HG03342 (cell line): ENCODE measurements at regions not wholly inside any gene's neighbourhood (a gene's known extent, or its start where the extent isn't known, plus 50 kb on each side); places are given as distances from the start of the nearest gene placed in this dataset.

Experiments
- ATAC-seq: cut with Tn5 transposase; IDR thresholded peaks from one replicate; pipeline ENCODE4 v1.9.1; 2021; ENCODE audit warnings: mild to moderate bottlenecking, moderate library complexity; ENCODE audit not compliant: unreplicated experiment

GRCh38 chr4:146029939-146030710 lies 91.5 kb upstream of the ZNF827 start:
- ATAC-seq, result peak; percentile 88

DNA sequence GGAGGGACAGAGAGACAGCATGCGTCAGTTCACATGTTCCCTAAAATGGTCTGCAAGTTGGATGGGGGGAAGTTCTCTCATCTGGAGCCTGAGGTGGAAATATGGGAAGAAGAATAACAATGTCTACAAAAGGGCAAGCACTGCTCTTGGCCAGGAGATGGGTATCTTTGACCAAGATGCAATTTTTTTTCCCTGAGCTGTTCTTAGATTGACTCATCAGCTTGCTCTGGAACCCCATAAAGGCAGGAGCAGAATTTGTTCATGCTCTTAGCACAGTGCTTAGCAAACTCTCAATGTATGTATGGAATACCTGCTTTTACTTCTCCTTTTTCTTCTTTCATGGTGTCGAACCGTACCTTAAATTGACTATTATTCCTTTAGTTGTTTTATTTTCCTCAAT lies 90.5 kb upstream of the ZNF827 start:
- peak; percentile 54 for ATAC-seq

DNA sequence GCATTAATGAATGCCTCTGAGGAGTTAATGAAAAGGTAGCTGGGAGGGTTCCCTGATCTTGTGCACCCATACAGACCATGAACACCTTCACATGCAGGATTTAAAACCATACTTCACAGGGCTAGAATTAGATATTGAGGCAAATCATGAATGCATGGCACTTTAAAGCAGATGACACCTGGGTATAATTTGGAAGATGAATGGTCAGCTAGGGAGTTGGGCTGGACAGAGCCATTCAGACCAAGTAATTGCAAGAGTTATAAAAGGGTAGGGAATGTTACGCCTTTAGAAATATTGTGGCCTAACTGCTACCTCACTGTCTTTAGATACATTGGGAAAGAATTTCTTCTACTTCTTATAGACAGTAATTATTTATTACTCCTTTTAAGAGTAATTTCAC lies 89.1 kb upstream of the ZNF827 start:
- no peak for ATAC-seq

DNA sequence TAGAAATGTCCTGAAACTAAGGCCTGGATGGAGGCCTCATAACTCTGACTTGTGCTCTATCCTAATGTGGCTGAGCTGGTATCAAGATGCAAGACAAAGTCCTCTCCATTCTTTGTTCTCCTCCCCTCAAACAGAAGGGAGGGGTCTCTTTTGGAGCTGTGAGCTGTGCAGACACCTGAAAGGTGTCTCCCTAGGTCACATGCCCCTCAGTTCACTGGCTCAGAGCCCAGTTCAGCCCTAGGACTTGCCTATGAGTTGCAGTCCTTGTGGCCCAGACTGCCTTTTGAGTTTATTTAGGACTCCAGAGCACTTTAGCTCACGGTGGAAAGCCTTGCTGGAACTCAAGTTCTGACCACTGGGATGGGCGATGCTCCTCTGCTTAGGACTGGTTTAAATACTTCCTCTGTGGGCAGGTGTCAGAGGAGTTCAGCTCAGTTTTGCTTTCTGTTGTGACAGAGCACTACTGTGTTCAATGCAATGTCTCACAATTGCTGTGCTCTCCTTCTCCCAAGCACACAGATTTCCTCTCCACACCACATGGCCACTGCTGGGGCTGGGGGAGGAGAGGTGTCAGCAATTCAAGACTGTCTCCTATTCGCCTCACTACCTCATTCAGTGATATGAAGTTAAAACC lies 84.8 kb upstream of the ZNF827 start:
- peak; percentile 96 for ATAC-seq

DNA sequence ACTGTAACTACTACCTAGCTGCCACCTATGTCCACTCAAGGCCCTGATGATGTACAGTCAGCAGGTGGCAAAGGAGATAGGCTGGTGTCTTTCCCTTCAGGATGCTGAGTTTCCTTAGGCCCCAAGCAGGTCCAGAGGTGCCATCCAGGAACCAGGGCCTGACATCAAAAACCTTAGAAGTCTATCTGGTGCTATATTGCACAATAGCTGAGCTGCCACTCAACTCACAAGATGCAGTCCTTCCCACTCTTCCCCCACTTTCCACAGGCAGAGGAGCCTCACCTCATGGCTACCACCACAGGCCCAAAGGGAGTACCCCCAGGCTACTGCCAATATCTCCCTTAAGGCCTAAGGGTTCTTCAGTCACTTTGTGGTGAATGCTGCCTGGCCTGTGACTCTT lies 83.9 kb upstream of the ZNF827 start:
- ATAC-seq, result no peak

- ATAC-seq, result no peak
These were observed 79.6 kb upstream of the ZNF827 start for GRCh38 chr4:146018247-146018646.

- no peak for ATAC-seq
These were observed 66.1 kb upstream of the ZNF827 start for GRCh38 chr4:146004730-146005129.

GRCh38 chr4:145988628-145989027 lies 50.0 kb upstream of the ZNF827 start:
- ATAC-seq, result no peak
